Liver (tissue), 8 donors: ENCODE measurements at regions not wholly inside any gene's neighbourhood (a gene's known extent, or its start where the extent isn't known, plus 50 kb on each side); places are given as distances from the start of the nearest gene placed in this dataset.

Experiments
- DNase-seq: peaks from one replicate; pipeline ENCODE4 v3.0.0-alpha.2; 2017; ENCODE audit warnings: low spot score
- H3K27ac ChIP-seq, 2 donors: one replicate each; pipeline ENCODE4 v1.7.0; 2013; ENCODE audit warnings: inconsistent platforms in 2 of 2, low read length in 2 of 2, control low read depth in 1 of 2, low read depth in 1 of 2, mild to moderate bottlenecking in 1 of 2
- H3K27me3 ChIP-seq, 4 donors: one replicate each; pipeline versions ENCODE4 v1.6.1 to v1.7.0; 2013; ENCODE audit warnings: low read length in 3 of 4, inconsistent platforms in 1 of 4, mild to moderate bottlenecking in 1 of 4, moderate library complexity in 1 of 4; ENCODE audit not compliant: control insufficient read depth in 4 of 4, insufficient read depth in 4 of 4
- H3K36me3 ChIP-seq, 4 donors: one replicate each; pipeline versions ENCODE4 v1.6.1 to v1.7.0; 2013; ENCODE audit warnings: low read length in 3 of 4, mild to moderate bottlenecking in 3 of 4, low read depth in 1 of 4, moderate library complexity in 1 of 4; ENCODE audit not compliant: control insufficient read depth in 4 of 4, insufficient read depth in 3 of 4
- H3K4me1 ChIP-seq, 4 donors: one replicate each; pipeline versions ENCODE4 v1.6.1 to v1.7.0; 2013; ENCODE audit warnings: low read length in 3 of 4, mild to moderate bottlenecking in 3 of 4, moderate library complexity in 1 of 4; ENCODE audit not compliant: control insufficient read depth in 4 of 4, insufficient read depth in 4 of 4
- H3K4me3 ChIP-seq, 3 donors: one replicate each; pipeline versions ENCODE4 v1.6.1 to v1.7.0; 2013; ENCODE audit warnings: low read length in 3 of 3, control low read depth in 1 of 3, low read depth in 1 of 3, mild to moderate bottlenecking in 1 of 3
- H3K9ac ChIP-seq, 2 donors: one replicate each; pipeline ENCODE4 v1.7.0; 2013; ENCODE audit warnings: low read length in 2 of 2, mild to moderate bottlenecking in 2 of 2, moderate library complexity in 2 of 2, control low read depth in 1 of 2, low read depth in 1 of 2
- H3K9me3 ChIP-seq, 4 donors: one replicate each; pipeline versions ENCODE4 v1.6.1 to v1.7.0; 2013; ENCODE audit warnings: low read length in 3 of 4; ENCODE audit not compliant: control insufficient read depth in 4 of 4
- EGR1 ChIP-seq, 2 donors: IDR thresholded peaks; 2 replicates each; pipeline ENCODE4 v1.6.1; 2016 to 2018; ENCODE audit warnings: antibody characterized with exemption in 2 of 2, low read depth in 2 of 2
- FOXA1 ChIP-seq: IDR thresholded peaks from 2 replicates; pipeline ENCODE4 v1.6.1; 2016; ENCODE audit warnings: antibody characterized with exemption
- FOXA2 ChIP-seq: IDR thresholded peaks from 2 replicates; pipeline ENCODE4 v1.6.1; 2016; ENCODE audit warnings: antibody characterized with exemption
- GABPA ChIP-seq, 2 donors: IDR thresholded peaks in 1 of 2; conservative IDR thresholded peaks in 1 of 2; 2 replicates each; pipeline ENCODE4 v1.6.1; 2016; ENCODE audit warnings: antibody characterized with exemption in 2 of 2, mild to moderate bottlenecking in 1 of 2, moderate library complexity in 1 of 2
- HNF4A ChIP-seq, 2 donors: conservative IDR thresholded peaks; 2 replicates each; pipeline ENCODE4 v1.6.1; 2016; ENCODE audit warnings: antibody characterized with exemption in 2 of 2, mild to moderate bottlenecking in 2 of 2
- HNF4G ChIP-seq: IDR thresholded peaks from 2 replicates; pipeline ENCODE4 v1.6.1; 2016; ENCODE audit warnings: antibody characterized with exemption
- JUND ChIP-seq, 2 donors: IDR thresholded peaks; 2 replicates each; pipeline ENCODE4 v1.6.1; 2016; ENCODE audit warnings: antibody characterized with exemption in 2 of 2
- NR2F2 ChIP-seq: IDR thresholded peaks from 2 replicates; pipeline ENCODE4 v1.6.1; 2016; ENCODE audit warnings: antibody characterized with exemption
- RAD21 ChIP-seq, 2 donors: IDR thresholded peaks; 2 replicates each; pipeline ENCODE4 v1.6.1; 2016; ENCODE audit warnings: antibody characterized with exemption in 2 of 2, mild to moderate bottlenecking in 2 of 2
- RXRA ChIP-seq, 2 donors: IDR thresholded peaks; 2 replicates each; pipeline ENCODE4 v1.6.1; 2017 to 2018; ENCODE audit warnings: antibody characterized with exemption in 2 of 2, mild to moderate bottlenecking in 1 of 2
- SP1 ChIP-seq: IDR thresholded peaks from 2 replicates; pipeline ENCODE4 v1.6.1; 2018; ENCODE audit warnings: antibody characterized with exemption, mild to moderate bottlenecking
- TAF1 ChIP-seq: conservative IDR thresholded peaks from 2 replicates; pipeline ENCODE4 v1.6.1; 2016; ENCODE audit warnings: antibody characterized with exemption, mild to moderate bottlenecking
- YY1 ChIP-seq: IDR thresholded peaks from 2 replicates; pipeline ENCODE4 v1.6.1; 2016; ENCODE audit warnings: antibody characterized with exemption, mild to moderate bottlenecking
- WGBS: extraction: QIAGEN DNeasy Blood & Tissue Kit; methylation state at CpG from one replicate; pipeline ENCODE4 v1.1.7; 2013; 5-methylcytosine and 5-hydroxymethylcytosine counted together
- TF ChIP-seq, protein P1 (sequence below): IDR thresholded peaks from 2 replicates; pipeline ENCODE4 v1.6.1; 2016; ENCODE audit warnings: antibody characterized with exemption
- TF ChIP-seq, protein P2 (sequence below): fragments of 150-350 bp; IDR thresholded peaks from 2 replicates; pipeline ENCODE4 v1.5.1; 2017; ENCODE audit warnings: improper control_type of control experiment, low read depth, low read length; ENCODE audit not compliant: missing input control
- TF ChIP-seq, protein P3 (sequence below): IDR thresholded peaks from 2 replicates; pipeline ENCODE4 v1.6.1; 2016; ENCODE audit warnings: antibody characterized with exemption
- TF ChIP-seq, protein P4 (sequence below): IDR thresholded peaks from 2 replicates; pipeline ENCODE4 v1.6.1; 2016; ENCODE audit warnings: antibody characterized with exemption, mild to moderate bottlenecking
- TF ChIP-seq, protein P5 (sequence below): IDR thresholded peaks from 2 replicates; pipeline ENCODE4 v1.6.1; 2016; ENCODE audit warnings: antibody characterized with exemption
- donor health status: healthy.
- donor health status: healthy.
- donor health status: healthy.
- donor health status: healthy.
- donor health status: healthy.

DNA sequence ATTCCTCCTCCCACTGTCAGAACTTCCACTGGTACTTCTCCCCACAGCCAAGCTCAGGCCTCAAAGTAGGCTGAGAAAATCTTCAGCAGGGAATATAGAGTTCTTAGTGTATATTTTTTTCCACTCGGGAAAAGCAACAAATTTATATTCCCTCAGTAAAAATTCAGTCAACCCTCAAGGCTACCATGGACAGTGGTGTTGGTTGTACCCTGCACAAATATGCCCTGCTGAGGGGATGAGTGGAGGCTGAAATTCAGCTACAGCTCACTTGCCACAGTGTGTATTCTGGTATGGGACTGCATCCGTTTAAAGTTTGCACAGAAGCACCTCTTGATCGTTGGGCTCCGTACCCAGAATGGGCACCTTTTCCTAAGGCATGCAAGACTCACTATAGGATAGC lies 90.8 kb upstream of the LGALSL start:
- H3K9ac ChIP-seq: no peak overlapping the region
- 96% methylated on average over 4 of the region's 4 CpGs for WGBS
- no peaks in the 10 kb centered on the region for H3K9me3 ChIP-seq
- DNase-seq: no peak
- no peak overlapping the region for H3K27ac ChIP-seq
- no peaks in the 10 kb centered on the region for H3K27me3 ChIP-seq
- TF ChIP-seq YY1: no peak
- H3K4me3 ChIP-seq: no peak overlapping the region
- H3K36me3 ChIP-seq: no peaks in the 10 kb centered on the region
- H3K4me1 ChIP-seq: peaks cover 0 to 7% (median 0%) of the 10 kb centered on the region in 4 donors

DNA sequence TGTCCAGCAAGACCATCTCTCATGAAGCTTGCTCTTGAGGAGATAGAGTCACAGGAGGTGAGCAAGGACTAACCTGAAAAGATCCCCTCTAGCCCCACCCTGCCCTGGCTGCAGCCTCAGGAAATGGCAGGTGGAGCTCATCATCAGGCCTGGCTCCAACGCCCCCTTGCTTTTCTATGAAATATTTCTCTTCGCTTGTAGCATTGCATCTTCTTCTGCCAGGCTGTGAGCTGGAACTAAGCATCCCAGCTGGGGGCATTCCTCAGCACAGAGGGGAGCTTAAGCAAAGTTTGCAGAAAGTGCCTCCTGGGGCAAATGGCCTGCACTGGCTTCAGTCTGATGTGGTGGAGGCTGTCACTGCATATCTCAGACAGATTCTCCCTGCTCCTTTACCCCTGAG lies 90.1 kb upstream of the LGALSL start:
- Histone ChIP-seq H3K9me3 (no peaks in the 10 kb centered on the region), H3K36me3 (no peaks in the 10 kb centered on the region), H3K4me3 (no peak overlapping the region), H3K27me3 (no peaks in the 10 kb centered on the region), H3K4me1 (peaks cover 0 to 7% (median 0%) of the 10 kb centered on the region in 4 donors), H3K27ac (no peak overlapping the region), H3K9ac (no peak overlapping the region)
- TF ChIP-seq FOXA2 (no peak), TAF1 (no peak), EGR1 (IDR thresholded peaks at IDR 0.05; ENCODE audit: low read depth in 2 of 2) (no peak), YY1 (no peak)
- WGBS: 90% methylated on average over 2 of the region's 2 CpGs
- DNase-seq: no peak

DNA sequence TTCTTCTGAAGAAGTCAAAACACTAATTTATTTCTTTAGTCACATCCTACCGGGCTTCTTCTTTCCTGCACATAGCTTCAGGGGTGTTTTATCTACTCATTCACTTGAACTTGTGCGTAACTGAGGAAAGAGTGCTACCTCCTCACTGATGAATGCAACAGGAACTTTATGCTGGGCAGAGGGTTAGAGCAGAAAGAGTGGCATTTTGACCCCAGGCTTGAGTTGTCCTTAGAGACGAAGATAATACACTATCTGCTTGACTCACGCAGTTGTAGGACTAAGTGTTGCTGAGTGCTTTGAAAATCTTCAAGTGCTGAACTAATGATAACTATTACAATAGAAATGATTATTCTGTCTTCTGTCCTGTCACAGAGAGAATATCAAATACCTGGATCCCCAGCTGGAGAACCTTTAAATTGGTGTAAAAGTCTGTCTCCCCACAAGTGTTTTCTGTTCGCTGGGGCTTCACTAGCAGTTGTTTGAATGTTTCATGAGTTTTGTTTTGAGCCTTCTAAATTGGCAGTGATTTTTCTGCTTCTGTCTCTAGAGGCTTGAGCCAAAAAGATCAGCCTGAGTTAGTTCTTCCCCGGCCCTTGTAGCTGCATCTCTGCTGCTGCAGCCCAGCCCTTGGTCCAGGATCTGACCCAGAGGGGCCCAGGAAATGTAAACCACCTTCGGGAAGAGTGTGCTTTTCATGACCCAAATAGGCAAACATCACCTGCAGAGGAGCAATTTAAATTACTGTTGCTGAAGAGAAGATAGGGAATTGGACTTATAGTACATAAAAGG lies 86.3 kb upstream of the LGALSL start:
- Histone ChIP-seq H3K9me3 (no peaks in the 10 kb centered on the region), H3K27me3 (no peaks in the 10 kb centered on the region), H3K36me3 (no peaks in the 10 kb centered on the region), H3K4me3 (no peak overlapping the region), H3K27ac (no peak overlapping the region), H3K9ac (no peak overlapping the region), H3K4me1 (peaks cover 0 to 2% (median 0%) of the 10 kb centered on the region in 4 donors)
- no peak for DNase-seq
- TF ChIP-seq EGR1 (IDR thresholded peaks at IDR 0.05; ENCODE audit: low read depth in 2 of 2) (no peak), RXRA (IDR thresholded peaks at IDR 0.05) (no peak), NR2F2 (no peak), SP1 (no peak), FOXA2 (no peak), FOXA1 (no peak), HNF4G (no peak), YY1 (no peak), RAD21 (IDR thresholded peaks at IDR 0.05) (no peak), JUND (IDR thresholded peaks at IDR 0.05) (no peak), HNF4A (conservative IDR thresholded peaks at IDR 0.05) (no peak), GABPA (IDR thresholded peaks at IDR 0.05 in 1 of 2, conservative IDR thresholded peaks at IDR 0.05 in 1 of 2) (no peak), TAF1 (no peak)
- TF ChIP-seq, protein P1, sequence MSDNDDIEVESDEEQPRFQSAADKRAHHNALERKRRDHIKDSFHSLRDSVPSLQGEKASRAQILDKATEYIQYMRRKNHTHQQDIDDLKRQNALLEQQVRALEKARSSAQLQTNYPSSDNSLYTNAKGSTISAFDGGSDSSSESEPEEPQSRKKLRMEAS: no peak
- TF ChIP-seq, protein P2, sequence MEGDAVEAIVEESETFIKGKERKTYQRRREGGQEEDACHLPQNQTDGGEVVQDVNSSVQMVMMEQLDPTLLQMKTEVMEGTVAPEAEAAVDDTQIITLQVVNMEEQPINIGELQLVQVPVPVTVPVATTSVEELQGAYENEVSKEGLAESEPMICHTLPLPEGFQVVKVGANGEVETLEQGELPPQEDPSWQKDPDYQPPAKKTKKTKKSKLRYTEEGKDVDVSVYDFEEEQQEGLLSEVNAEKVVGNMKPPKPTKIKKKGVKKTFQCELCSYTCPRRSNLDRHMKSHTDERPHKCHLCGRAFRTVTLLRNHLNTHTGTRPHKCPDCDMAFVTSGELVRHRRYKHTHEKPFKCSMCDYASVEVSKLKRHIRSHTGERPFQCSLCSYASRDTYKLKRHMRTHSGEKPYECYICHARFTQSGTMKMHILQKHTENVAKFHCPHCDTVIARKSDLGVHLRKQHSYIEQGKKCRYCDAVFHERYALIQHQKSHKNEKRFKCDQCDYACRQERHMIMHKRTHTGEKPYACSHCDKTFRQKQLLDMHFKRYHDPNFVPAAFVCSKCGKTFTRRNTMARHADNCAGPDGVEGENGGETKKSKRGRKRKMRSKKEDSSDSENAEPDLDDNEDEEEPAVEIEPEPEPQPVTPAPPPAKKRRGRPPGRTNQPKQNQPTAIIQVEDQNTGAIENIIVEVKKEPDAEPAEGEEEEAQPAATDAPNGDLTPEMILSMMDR: no peak
- TF ChIP-seq, protein P3, sequence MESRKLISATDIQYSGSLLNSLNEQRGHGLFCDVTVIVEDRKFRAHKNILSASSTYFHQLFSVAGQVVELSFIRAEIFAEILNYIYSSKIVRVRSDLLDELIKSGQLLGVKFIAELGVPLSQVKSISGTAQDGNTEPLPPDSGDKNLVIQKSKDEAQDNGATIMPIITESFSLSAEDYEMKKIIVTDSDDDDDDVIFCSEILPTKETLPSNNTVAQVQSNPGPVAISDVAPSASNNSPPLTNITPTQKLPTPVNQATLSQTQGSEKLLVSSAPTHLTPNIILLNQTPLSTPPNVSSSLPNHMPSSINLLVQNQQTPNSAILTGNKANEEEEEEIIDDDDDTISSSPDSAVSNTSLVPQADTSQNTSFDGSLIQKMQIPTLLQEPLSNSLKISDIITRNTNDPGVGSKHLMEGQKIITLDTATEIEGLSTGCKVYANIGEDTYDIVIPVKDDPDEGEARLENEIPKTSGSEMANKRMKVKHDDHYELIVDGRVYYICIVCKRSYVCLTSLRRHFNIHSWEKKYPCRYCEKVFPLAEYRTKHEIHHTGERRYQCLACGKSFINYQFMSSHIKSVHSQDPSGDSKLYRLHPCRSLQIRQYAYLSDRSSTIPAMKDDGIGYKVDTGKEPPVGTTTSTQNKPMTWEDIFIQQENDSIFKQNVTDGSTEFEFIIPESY: no peak
- TF ChIP-seq, protein P4, sequence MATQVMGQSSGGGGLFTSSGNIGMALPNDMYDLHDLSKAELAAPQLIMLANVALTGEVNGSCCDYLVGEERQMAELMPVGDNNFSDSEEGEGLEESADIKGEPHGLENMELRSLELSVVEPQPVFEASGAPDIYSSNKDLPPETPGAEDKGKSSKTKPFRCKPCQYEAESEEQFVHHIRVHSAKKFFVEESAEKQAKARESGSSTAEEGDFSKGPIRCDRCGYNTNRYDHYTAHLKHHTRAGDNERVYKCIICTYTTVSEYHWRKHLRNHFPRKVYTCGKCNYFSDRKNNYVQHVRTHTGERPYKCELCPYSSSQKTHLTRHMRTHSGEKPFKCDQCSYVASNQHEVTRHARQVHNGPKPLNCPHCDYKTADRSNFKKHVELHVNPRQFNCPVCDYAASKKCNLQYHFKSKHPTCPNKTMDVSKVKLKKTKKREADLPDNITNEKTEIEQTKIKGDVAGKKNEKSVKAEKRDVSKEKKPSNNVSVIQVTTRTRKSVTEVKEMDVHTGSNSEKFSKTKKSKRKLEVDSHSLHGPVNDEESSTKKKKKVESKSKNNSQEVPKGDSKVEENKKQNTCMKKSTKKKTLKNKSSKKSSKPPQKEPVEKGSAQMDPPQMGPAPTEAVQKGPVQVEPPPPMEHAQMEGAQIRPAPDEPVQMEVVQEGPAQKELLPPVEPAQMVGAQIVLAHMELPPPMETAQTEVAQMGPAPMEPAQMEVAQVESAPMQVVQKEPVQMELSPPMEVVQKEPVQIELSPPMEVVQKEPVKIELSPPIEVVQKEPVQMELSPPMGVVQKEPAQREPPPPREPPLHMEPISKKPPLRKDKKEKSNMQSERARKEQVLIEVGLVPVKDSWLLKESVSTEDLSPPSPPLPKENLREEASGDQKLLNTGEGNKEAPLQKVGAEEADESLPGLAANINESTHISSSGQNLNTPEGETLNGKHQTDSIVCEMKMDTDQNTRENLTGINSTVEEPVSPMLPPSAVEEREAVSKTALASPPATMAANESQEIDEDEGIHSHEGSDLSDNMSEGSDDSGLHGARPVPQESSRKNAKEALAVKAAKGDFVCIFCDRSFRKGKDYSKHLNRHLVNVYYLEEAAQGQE: no peak
- TF ChIP-seq, protein P5, sequence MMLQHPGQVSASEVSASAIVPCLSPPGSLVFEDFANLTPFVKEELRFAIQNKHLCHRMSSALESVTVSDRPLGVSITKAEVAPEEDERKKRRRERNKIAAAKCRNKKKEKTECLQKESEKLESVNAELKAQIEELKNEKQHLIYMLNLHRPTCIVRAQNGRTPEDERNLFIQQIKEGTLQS: no peak
- WGBS: 73% methylated on average over 7 of the region's 7 CpGs
